ENCODE measurements at regions not wholly inside any gene's neighbourhood (a gene's known extent, or its start where the extent isn't known, plus 50 kb on each side); places are given as distances from the start of the nearest gene placed in this dataset.

DNA sequence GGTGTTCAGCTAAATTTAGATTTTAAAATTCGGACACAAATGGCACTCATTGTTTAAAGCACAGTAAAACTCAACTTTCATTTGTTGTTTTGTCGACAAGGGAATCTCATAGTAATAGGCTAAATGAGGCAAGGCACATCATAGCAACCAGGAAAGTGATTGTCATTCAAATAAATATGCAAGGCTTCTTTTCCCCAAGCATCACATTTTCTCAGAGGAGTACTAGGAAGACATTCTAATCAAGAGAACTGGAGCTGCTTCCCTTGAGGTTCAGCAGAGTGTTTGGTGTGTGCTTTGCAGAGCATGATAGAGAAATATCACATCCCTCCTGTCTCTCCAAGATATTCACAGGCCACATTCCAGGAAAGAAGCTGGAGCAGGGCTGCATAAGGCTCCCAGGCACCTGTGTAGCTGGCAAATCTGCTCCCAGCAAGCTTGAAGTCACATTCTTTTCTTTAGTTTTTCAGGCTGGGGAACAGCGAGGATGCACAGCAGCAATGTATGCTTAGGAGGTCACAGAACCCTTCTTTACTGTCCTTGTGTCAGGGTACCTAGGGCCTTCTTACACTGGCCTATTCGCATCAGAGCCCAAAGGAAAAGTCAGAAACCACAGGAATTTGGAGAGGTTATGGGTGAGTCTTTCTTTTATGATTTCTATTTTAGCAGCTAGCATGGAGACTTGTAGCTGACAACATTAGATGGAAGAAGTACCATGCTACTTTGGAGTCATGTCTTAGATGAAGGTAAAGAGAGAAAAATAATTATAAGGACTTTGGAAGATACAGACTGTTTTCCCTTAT lies 95.9 kb upstream of the HDAC9 start:
- Histone ChIP-seq H3K4me3 (ENCODE audit: low read depth, low read length) (no peak overlapping the region), H3K4me1 (no peaks in the 10 kb centered on the region), H3K27me3 (no peaks in the 10 kb centered on the region), H3K36me3 (no peaks in the 10 kb centered on the region), H3K9me3 (no peaks in the 10 kb centered on the region)
- TF ChIP-seq, protein P1, sequence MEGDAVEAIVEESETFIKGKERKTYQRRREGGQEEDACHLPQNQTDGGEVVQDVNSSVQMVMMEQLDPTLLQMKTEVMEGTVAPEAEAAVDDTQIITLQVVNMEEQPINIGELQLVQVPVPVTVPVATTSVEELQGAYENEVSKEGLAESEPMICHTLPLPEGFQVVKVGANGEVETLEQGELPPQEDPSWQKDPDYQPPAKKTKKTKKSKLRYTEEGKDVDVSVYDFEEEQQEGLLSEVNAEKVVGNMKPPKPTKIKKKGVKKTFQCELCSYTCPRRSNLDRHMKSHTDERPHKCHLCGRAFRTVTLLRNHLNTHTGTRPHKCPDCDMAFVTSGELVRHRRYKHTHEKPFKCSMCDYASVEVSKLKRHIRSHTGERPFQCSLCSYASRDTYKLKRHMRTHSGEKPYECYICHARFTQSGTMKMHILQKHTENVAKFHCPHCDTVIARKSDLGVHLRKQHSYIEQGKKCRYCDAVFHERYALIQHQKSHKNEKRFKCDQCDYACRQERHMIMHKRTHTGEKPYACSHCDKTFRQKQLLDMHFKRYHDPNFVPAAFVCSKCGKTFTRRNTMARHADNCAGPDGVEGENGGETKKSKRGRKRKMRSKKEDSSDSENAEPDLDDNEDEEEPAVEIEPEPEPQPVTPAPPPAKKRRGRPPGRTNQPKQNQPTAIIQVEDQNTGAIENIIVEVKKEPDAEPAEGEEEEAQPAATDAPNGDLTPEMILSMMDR (IDR thresholded peaks at IDR 0.05; ENCODE audit: low read depth, low read length) = no peak
- no peak for DNase-seq

DNA sequence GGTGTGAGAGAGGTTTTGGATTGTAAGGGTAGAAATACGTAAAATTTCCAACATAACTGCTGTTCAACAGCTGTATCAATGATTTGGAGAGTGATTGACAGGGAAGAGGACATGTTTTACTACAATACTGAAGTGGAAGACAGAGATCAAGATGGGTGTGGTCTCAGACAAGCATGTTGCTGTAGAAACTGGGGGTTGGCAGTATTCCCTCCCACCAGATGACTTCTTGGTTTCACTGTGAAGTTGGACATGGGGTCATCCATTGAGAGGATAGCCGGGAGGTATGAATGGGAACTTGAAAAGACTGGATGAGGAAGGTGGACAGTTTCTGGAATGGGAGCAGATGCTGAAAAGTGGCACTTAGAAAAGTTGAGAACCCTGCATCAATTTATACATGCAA lies 95.3 kb upstream of the HDAC9 start:
- no peak for DNase-seq
- TF ChIP-seq, protein P1 (IDR thresholded peaks at IDR 0.05; ENCODE audit: low read depth, low read length) = no peak
- Histone ChIP-seq H3K9me3 (no peaks in the 10 kb centered on the region), H3K4me3 (ENCODE audit: low read depth, low read length) (no peak overlapping the region), H3K36me3 (no peaks in the 10 kb centered on the region), H3K4me1 (no peaks in the 10 kb centered on the region), H3K27me3 (no peaks in the 10 kb centered on the region)

DNA sequence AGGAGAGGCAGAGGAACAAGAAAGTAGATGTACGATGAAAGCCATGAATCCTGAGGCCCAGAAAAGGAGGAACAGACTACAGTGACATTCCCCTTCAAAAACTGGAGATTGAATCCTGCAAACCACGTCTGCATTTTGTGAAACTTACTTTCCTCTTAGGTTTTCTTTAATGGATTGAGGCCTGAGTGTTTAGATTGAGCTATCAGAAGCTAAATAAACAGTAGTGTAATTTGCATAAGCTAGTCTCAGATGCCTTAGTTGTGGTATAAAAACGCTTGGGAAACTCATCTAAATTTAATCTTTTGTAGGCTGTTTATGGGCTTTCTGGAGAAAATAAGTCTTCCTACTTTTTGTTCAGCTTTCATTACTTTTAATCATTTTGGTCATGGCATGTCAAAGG lies 94.8 kb upstream of the HDAC9 start:
- no peak overlapping the region for H3K4me3 ChIP-seq (ENCODE audit: low read depth, low read length)
- H3K36me3 ChIP-seq = no peaks in the 10 kb centered on the region
- DNase-seq = no peak
- no peaks in the 10 kb centered on the region for H3K27me3 ChIP-seq
- H3K9me3 ChIP-seq = no peaks in the 10 kb centered on the region
- H3K4me1 ChIP-seq = no peaks in the 10 kb centered on the region
- TF ChIP-seq, protein P1 (IDR thresholded peaks at IDR 0.05; ENCODE audit: low read depth, low read length) = no peak

DNA sequence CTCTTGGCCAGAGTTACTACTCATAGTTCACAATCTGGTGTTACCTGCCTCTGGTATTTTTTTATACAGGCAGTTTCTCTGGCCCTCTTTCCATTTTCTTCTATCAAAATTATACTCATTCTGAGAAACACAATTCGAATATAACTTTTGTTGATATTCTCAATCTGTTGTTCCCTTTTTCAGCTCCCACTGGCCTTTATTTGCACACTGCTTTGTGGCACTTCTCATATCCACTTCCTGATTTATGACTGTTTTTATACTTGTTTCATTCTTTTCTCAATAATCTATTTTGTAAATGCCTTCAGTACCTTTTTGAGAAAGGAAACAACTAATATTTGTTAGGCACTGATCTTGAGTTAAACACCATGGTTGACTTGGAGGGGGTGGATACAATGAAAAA lies 93.8 kb upstream of the HDAC9 start:
- H3K4me3 ChIP-seq (ENCODE audit: low read depth, low read length) = no peak overlapping the region
- DNase-seq = no peak
- no peaks in the 10 kb centered on the region for H3K4me1 ChIP-seq
- H3K36me3 ChIP-seq = no peaks in the 10 kb centered on the region
- TF ChIP-seq, protein P1 (IDR thresholded peaks at IDR 0.05; ENCODE audit: low read depth, low read length) = no peak
- H3K27me3 ChIP-seq = no peaks in the 10 kb centered on the region
- H3K9me3 ChIP-seq = no peaks in the 10 kb centered on the region

DNA sequence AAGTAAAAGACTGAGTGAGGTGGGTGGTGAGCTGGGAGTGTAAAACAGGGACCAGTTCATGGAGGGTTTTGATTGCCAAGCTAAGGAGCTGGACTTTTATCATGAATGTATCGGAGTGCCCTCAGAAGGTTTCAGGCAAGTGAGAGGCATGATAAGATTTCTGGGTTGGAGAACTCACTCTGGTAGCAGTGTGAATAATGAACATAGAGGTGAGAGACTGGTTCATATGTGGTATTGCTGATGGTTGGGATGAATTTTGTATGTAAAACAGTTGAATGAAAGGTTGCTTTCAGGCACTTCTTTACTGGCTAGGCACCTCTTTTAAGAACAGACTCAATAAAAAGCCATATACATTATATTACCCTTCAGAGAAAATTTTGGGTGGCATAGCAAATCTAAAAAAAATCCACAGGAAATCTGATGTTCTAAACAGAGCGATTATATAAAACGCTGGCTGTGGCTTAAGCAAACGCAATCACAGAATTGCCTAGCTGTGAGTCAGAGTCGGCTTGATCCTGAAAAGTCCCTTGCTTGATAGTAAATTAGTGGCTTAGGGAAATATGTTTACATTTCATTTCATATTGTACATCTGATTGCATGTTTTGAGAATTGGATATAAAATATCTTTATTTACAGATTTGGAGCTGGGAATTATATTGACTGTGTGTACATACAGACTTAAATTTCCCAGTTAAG lies 92.9 kb upstream of the HDAC9 start:
- DNase-seq = no peak
- H3K36me3 ChIP-seq = no peaks in the 10 kb centered on the region
- H3K4me1 ChIP-seq = no peaks in the 10 kb centered on the region
- TF ChIP-seq, protein P1 (IDR thresholded peaks at IDR 0.05; ENCODE audit: low read depth, low read length) = no peak
- H3K27me3 ChIP-seq = no peaks in the 10 kb centered on the region
- no peak overlapping the region for H3K4me3 ChIP-seq (ENCODE audit: low read depth, low read length)
- no peaks in the 10 kb centered on the region for H3K9me3 ChIP-seq

DNA sequence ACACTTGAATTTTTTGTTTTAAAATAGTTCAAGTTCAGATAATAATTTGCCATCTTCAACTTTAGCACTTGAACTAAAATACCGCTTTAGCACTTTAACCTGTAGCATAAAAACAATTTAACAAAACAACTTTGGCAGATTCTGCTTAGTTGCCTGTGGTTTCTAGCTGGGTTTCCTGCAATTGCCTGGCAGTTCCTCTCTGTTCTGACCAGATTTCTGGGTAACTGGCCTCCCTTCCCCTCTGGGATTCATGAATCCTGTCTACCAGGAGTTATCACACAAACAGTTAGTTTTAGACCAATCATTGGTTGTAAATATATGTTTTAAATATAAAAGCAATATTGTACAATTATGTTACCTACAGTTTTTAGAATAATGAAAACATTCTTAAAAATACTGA lies 89.8 kb upstream of the HDAC9 start:
- H3K4me1 ChIP-seq = no peaks in the 10 kb centered on the region
- H3K27me3 ChIP-seq = no peaks in the 10 kb centered on the region
- TF ChIP-seq, protein P1 (IDR thresholded peaks at IDR 0.05; ENCODE audit: low read depth, low read length) = no peak
- H3K9me3 ChIP-seq = no peaks in the 10 kb centered on the region
- no peak overlapping the region for H3K4me3 ChIP-seq (ENCODE audit: low read depth, low read length)
- H3K36me3 ChIP-seq = no peaks in the 10 kb centered on the region
- no peak for DNase-seq

Measured in BE2C (cell line).